ENCODE measurements at regions not wholly inside any gene's neighbourhood (a gene's known extent, or its start where the extent isn't known, plus 50 kb on each side); places are given as distances from the start of the nearest gene placed in this dataset.

DNA sequence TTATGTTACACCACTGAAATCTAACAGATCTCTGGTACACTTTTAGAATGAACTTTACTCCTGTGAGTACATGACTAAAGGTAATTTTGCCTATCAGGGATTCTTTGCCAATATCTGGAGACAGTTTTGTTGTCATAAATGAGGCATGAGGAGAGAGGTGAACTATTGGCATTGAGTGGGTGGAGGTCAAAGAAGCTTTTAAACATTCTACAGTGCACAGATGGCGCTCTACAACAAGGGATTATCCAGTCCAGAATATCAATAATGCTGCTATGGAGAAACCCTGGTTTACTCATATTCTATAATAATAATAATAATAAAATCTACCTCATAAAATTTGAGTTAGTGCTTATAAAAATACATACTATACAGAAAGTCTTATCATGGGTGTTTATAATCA is 702.3 kb downstream of the SI start:
- TF ChIP-seq, protein P1, sequence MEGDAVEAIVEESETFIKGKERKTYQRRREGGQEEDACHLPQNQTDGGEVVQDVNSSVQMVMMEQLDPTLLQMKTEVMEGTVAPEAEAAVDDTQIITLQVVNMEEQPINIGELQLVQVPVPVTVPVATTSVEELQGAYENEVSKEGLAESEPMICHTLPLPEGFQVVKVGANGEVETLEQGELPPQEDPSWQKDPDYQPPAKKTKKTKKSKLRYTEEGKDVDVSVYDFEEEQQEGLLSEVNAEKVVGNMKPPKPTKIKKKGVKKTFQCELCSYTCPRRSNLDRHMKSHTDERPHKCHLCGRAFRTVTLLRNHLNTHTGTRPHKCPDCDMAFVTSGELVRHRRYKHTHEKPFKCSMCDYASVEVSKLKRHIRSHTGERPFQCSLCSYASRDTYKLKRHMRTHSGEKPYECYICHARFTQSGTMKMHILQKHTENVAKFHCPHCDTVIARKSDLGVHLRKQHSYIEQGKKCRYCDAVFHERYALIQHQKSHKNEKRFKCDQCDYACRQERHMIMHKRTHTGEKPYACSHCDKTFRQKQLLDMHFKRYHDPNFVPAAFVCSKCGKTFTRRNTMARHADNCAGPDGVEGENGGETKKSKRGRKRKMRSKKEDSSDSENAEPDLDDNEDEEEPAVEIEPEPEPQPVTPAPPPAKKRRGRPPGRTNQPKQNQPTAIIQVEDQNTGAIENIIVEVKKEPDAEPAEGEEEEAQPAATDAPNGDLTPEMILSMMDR (IDR thresholded peaks at IDR 0.05): no peak
- TF ChIP-seq POLR2A (IDR thresholded peaks at IDR 0.05): no peak

Data from heart left ventricle (tissue), 13 donors.